H54 (cell line): ENCODE measurements at regions not wholly inside any gene's neighbourhood (a gene's known extent, or its start where the extent isn't known, plus 50 kb on each side); places are given as distances from the start of the nearest gene placed in this dataset.

Source experiments
- DNase-seq: peaks from one replicate; pipeline ENCODE4 v3.0.0; 2011; ENCODE audit warnings: low spot score, mixed read lengths; ENCODE audit not compliant: insufficient read length
- FAIRE-seq: peaks from 3 replicates; lab custom pipeline; 2011; peaks lifted over from hg19 to GRCh38; lab: Jason Lieb, UNC
- POLR2A ChIP-seq: IDR thresholded peaks from 2 replicates; pipeline ENCODE4 v1.6.1; 2011; ENCODE audit warnings: low read depth, mild to moderate bottlenecking, low read length

DNA sequence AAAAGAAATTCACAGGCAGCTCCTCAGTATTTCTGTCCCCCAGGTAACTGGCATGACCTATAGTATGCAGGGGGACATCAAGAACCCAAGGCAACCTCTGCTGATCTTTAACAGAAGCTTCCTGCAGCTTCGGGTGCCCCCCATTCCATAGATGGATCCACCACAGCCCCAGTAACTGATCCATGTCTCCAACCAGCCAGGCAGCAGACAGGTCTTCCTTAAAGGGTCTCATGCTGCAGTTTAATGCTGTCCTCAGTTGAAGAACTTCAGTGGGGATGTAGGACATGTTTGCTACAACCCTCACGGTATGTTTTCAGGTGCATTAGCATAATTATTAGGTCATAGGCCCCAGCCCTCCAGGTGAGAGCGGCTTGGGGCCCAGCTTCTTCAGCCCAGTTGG is 90.9 kb upstream of the OLIG2 start:
- no peak for FAIRE-seq
- DNase-seq: no peak
- no peak for TF ChIP-seq POLR2A

DNA sequence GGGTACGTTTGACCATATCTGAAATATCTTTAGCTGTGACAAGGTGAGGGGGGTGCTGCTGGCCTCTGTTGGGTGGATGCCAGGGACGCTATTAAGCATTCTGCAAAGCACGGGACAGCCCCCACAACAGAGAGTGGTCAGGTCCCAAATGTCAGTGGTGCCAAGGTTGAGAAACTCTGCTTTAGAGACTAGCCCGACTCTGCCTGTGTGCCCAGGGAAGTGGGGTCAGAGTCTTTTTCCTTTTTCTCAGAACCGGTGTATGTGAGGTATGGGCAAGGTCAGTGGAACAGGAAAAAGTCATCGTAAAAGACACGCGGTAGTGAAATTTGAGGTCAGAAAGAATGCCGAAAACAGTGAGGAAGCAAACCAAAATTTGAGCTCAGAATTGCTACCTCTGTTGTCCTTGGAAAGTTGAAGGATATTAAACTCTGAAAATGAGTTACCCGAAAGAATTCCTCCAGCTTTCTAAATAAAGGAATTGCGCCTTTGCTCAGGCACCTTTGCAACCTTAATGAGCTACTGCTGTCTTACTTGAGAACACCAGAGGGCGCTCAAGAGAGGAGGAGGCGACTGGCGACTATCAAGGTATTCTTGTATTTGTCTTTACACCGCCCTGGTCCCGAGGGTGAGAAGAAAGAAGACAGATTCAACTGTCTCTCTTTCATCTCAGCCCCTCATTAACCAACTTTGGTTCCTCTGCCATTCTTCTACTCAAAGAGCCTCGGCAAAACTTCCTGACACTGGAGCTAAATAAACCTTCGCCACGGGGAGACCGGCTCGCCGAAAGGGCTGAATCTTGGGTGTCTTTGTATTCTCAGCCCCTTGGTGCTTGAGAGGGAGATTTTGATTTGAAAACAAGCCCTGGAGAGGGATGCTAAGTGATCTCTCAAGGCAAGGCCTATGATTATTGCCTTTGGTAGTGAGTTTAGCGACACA is 85.4 kb upstream of the OLIG2 start:
- DNase-seq: peak; percentile 36
- no peak for TF ChIP-seq POLR2A
- no peak for FAIRE-seq

DNA sequence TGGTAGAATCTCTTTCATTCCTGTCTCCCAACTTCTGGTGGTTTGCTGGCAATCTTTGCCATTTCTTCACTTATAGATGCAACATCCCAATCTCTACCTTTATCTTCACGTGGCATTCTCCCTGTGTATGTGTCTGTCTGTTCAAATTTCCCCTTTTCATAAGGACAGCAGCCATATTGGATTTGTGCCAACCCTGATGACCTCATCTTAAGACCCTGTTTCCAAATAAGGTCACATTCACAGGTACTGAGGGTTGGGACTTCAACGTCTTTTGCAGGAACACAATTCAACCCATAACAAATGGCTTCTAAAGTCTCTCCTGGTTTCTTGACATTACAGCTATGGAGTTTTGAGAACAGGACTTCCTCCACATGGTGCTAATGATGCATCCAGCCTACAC is 84.5 kb upstream of the OLIG2 start:
- FAIRE-seq: no peak
- no peak for TF ChIP-seq POLR2A
- no peak for DNase-seq

DNA sequence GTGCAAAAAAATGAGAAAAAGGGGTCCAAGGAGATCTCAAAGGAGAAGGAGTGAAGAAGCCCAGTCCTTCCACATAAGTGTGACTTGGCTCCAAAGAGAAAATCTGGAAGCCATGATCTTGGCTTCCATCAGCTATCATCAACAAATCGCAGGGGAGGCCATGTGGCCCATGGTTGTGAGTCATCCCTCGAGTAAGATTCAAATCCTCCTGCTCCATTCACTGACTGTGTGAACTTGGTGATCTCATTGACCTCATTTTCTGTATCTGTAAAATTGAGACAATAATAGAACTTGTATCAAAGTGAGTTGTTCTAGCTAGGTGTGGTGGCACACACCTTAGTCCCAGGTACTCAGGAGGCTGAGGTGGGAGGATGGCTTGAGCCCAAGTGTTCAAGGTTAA is 79.1 kb upstream of the OLIG2 start:
- TF ChIP-seq POLR2A: no peak
- no peak for FAIRE-seq
- DNase-seq: no peak

DNA sequence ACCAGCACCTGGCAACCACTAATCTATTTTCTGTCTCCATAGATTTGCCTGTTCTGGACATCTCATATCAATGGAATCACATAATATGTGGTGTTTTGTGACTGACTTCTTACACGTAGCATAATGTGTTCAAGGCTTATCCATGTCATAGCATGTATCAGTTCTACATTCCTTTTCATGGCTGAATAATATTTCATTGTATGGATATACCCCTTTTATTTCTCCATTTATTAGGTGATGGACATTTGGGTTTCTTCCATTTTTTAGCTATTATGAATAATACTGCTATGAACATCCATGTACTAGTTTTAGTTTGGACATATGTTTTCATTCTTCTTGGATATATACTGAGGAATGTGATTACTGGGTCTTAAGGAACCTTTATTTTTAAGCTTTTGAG is 78.0 kb upstream of the OLIG2 start:
- no peak for DNase-seq
- FAIRE-seq: no peak
- no peak for TF ChIP-seq POLR2A

DNA sequence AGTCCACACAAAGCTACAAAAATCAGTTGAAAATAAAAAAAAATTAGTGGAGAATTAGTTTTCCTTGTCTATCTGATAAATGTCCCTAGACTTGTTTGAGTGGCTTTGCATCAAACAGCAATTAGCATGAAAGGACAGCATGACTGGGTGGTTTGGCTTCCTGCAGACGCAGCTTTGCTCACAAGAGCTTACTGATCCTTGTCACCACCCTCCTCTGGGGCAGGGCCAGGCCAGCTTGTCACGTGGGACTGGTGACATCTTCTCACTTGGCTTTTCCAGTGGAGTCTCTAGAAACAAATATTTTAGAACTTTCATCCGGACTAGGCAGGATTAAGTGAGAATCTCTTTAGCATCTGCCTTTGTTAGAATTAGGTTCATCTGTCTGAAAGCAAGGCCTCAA is 76.0 kb upstream of the OLIG2 start:
- DNase-seq (no peak), FAIRE-seq (no peak)
- TF ChIP-seq POLR2A: no peak

DNA sequence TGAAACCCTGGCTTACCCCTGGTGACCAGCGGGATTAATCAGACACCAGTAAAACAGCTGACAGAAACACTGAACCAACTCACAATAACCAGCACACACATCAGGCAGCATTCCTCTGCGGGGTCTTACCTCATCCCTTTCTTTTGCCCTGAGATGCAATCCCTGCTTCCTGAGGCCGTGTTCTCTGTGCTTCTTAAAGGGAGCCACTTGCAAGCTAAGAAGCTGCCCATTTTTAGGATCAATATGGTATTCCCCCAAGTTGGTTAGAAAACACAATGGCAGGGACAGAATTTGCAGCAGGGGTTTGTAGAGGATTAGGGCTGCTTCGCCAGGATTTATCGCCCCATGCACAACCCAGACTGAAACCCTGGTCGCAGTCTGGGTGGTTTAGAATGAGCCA is 74.7 kb upstream of the OLIG2 start:
- DNase-seq (no peak), FAIRE-seq (no peak)
- no peak for TF ChIP-seq POLR2A

DNA sequence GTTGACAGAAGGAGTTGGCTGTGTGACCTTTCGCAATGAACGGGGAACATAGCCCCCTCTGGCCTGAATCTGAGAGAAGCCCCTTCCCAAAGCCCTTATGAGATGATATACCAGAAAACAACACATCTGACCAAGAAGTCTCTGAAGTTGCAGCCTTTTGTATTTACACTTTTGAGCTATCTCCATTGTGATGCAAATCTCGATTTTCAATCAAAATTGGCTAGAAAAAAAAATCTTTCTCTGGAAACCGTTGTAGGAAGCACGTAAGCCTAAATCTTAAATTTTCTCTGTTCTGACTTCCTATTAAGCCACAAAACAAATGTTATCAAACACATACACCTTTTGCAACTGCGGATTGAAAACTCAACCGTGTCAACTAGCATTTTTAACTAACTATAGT is 71.4 kb upstream of the OLIG2 start:
- no peak for TF ChIP-seq POLR2A
- DNase-seq (no peak), FAIRE-seq (no peak)

DNA sequence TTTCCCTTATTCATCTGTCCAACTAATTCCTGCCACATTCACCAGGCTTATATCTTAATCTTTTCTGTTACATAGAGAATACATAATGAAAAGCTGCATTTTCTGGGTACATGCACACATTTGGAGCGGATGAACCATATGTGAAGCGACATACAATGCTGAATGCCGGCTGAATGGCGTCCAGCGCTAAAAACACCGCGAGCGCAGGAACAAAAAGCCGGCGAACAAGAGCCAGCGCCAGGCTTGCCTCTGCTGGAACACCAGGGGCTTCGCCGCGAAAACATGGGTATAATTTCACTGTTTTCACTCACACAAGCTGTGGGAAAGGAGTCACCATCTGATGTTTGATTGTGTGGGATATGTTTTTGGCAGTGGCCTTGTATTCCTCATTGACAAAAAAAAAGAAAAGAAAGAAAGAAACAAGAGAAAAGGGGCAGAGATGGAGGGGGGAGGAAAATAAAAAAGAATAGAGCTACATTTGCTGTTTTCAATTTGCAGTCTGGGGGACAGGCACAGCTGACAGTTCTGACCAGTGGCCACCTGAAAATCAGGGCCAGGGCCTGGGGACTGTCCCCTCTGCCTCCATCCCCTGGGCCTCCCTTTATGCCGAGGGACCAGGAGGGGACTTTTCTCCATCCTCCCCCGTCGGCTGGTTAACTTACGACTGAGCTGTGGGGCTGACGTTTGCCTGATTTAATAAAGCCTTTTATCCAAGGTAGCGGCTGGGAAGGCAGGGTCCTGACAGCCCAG is 70.2 kb upstream of the OLIG2 start:
- DNase-seq: no peak
- TF ChIP-seq POLR2A: no peak
- FAIRE-seq: no peak

DNA sequence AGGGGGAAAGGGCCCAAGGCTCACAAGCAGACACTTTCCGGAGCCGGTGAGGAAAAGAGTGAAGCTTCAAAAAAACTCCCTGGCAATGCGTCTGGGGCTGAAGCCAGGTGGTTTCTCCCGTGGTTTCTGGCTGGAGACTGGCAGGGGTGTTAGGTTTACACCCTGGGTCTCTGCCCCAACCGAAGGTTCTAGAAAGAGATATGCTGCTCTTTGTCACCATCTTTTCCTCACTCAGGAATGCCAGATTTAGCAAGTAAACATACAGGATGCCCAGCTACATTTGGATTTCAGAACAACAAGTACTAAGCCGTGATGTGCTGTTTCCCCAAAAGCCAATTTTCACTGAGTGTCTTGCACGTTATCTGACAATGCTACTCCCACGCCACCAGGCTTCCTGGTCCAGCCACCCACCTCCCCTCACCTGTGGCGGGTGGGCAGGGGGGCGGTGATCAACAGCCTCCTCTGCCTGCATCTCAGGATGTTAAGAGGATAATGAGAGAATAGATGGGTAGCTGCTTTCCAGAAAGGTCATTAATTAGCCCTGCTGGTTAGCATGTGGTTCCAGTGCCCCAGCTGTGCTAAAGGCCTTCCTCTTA is 69.6 kb upstream of the OLIG2 start:
- TF ChIP-seq POLR2A: no peak
- no peak for DNase-seq
- FAIRE-seq: no peak

DNA sequence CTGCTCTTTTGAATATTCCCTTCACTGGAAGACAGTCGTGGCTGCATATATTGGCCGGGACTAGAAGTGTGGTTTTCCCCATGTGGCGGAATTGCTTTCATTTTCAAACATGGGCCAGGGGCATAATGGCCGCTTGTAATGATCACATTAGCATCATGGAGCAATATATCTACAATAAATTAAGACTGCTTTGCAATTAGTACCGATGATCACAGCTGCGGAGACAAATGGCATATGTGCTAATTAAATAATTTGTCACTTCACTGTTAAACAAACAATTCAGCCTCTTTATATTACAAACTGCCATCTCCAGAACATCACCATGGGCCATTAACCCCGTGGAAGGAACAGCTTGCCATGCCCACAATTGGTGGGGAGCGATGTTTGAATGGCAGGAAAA is 68.2 kb upstream of the OLIG2 start:
- no peak for DNase-seq
- no peak for TF ChIP-seq POLR2A
- no peak for FAIRE-seq

DNA sequence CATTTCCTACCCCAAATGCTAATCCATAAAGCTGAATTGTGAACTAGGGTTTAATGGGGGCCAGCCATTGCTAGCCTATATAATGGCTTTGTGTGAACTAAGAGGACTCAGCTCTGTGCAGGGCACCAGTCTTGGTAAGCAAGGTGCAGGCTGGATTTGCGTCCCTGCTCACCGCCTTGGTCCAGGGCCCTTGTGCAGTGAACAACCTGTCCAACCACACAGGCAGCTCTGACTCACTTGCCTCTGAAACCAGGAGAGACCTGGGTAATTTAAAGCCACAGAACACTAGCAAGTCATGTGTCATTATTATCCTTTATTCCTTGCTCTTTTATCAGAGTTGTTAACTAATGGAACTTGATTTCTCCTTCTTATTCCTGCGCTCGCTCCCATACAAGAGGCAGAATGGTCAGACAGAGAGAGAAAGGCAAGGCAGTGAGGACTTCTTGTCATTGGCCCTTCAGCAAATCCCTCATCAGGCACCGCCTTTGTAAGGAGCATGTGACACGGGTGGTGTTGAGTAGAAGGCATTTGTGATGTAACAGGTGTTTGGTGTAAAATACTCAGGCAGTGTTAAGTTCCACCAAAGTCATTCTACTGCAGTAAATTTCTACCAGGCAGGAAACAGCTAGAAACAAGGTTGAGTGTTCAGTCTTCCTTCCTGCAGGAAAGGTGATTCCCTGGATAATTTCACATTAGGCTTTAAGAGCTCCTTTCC is 67.3 kb upstream of the OLIG2 start:
- FAIRE-seq (no peak), DNase-seq (no peak)
- no peak for TF ChIP-seq POLR2A

DNA sequence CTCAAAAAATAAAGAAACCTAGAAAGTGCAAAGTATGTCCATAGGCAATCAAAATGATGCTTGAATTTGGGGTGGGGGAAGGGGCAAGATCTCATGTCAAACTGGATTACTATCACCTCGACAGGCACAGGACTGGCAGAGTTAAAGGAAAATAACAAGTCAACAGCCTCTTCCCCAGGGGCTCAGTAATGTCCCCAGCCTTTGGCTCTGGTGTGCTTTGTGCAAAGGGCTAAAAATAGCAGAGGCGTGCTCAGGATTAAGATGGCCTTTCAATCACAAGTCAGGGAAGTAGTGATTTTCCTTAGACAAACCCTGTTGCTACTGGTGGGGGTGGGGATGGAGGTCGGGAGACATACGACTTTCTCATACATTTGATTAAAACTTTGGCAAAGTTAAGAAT is 63.5 kb upstream of the OLIG2 start:
- DNase-seq (no peak), FAIRE-seq (no peak)
- TF ChIP-seq POLR2A: no peak

DNA sequence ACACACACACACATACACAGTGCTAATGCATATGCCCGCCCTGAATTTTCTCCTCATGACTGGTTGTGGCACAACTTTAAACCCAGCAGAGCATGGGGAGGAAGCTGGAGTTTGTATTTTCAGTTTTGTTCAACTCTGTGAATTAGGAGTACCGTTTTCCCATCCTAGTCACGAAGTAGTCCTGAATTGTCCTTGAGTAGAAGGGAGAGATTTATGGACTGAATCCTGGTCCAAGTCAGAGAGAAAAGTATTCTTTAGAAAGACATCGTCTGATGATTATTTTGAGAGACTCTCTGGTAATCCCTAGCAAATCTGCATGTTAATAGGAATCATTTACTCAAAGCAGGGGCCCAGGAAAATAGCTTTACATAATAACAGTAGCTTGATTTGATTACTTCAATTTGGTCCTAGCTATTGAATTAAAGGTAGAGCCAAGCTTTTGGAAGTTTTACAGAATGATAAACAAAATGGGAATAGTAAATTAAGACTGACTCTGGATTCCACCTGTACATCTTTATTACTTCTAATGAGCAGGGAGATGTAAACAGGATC is 60.5 kb upstream of the OLIG2 start:
- DNase-seq: no peak
- FAIRE-seq: no peak
- TF ChIP-seq POLR2A: no peak
